Heart left ventricle (tissue), 13 donors: ENCODE measurements at regions not wholly inside any gene's neighbourhood (a gene's known extent, or its start where the extent isn't known, plus 50 kb on each side); places are given as distances from the start of the nearest gene placed in this dataset.

Experiments
- CTCF ChIP-seq, 12 donors: fragments of 200-600 bp; sonication (generic) in 4 of 12; IDR thresholded peaks; one replicate each; pipeline versions ENCODE4 v1.5.0 to v1.8.0; 2018 to 2022; ENCODE audit warnings: antibody characterized with exemption in 12 of 12, mild to moderate bottlenecking in 5 of 12
- POLR2A ChIP-seq, 2 donors: fragments of 450-650 bp; IDR thresholded peaks; one replicate each; pipeline ENCODE4 v1.6.1; 2017; ENCODE audit warnings: antibody characterized with exemption in 2 of 2, mild to moderate bottlenecking in 2 of 2, moderate library complexity in 2 of 2
- donor health status: ischemic (EF 13 %, LVEDD 7.1; RV severe dilation, severe dysfunction).
- donor health status: DM: no; HTN: yes; CAD: no.
- donor health status: DM: no; HTN: no; CAD: no.
- donor health status: ischemic (EF 25% LVEDD 6.9; RV normal size, moderate dysfunction).
- donor health status: ischemic (EF 25% LVEDD 5.7; RV mildly dilated, moderate dysfunction).
- donor health status: ischemic (EF 35%, LVEDD 5.7; RV mildly dilated, moderate dysfunction).
- donor health status: nonischemic (EF 11% LVEDD 7.7; RV severe dilation, severe dysfunction).
- donor health status: DM: yes; HTN: yes; CAD: no.
- donor health status: PGD.
- donor health status: ischemic (EF 29% LVEDD 5.4; RV normal size, mild dysfunction).
- donor health status: nonischemic (EF 23%, LVEDD 6.1; RV moderate dilation, normal function).

GRCh38 chr13:42728507-42729180, 52.7 kb upstream of the FAM216B start:
- TF ChIP-seq POLR2A (IDR thresholded peaks at IDR 0.05) = no peak
- no peak for TF ChIP-seq CTCF (IDR thresholded peaks at IDR 0.05)
